ENCODE measurements at regions not wholly inside any gene's neighbourhood (a gene's known extent, or its start where the extent isn't known, plus 50 kb on each side); places are given as distances from the start of the nearest gene placed in this dataset.
"Not testable (repeated sequence)": the region's sequence is repeated elsewhere in the genome, so short reads cannot be mapped to it uniquely, and the experiment has no call there.

- Mint-ChIP-seq H3K4me3 (ENCODE audit: low read depth, unreplicated experiment) (no peak overlapping the region), H3K4me1 (ENCODE audit: low read depth, unreplicated experiment) (no peaks in the 10 kb centered on the region), H3K36me3 (ENCODE audit: insufficient read depth, unreplicated experiment) (peaks cover 6% of the 10 kb centered on the region), H3K27ac (ENCODE audit: unreplicated experiment) (peak overlapping the region; percentile 34), H3K27me3 (ENCODE audit: unreplicated experiment) (no peaks in the 10 kb centered on the region), H3K9me3 (ENCODE audit: low read depth, unreplicated experiment) (peaks cover 7% of the 10 kb centered on the region)
- intact Hi-C loops (cut with micrococcal nuclease; ENCODE audit: unreplicated experiment): no loop called here
- no peak for TF ChIP-seq CTCF (IDR thresholded peaks at IDR 0.05; ENCODE audit: unreplicated experiment)
- no peak for DNase-seq
- BruUV-seq (replicated peaks): no TSS peak
- CTCF ChIA-PET: interaction anchor here (0.6 kb wide), 1 partner anchor 20 kb away, joined by 3 read pairs; no protein-coding TSS in a partner anchor
These were observed 351.8 kb downstream of the SHANK2 start for GRCh38 chr11:70900540-70900939.

GRCh38 chr11:70901951-70902521, 350.3 kb downstream of the SHANK2 start:
- Mint-ChIP-seq H3K4me1 (ENCODE audit: low read depth, unreplicated experiment) (no peaks in the 10 kb centered on the region), H3K27me3 (ENCODE audit: unreplicated experiment) (no peaks in the 10 kb centered on the region), H3K36me3 (ENCODE audit: insufficient read depth, unreplicated experiment) (peaks cover 6% of the 10 kb centered on the region), H3K9me3 (ENCODE audit: low read depth, unreplicated experiment) (peaks cover 7% of the 10 kb centered on the region), H3K27ac (ENCODE audit: unreplicated experiment) (no peak overlapping the region), H3K4me3 (ENCODE audit: low read depth, unreplicated experiment) (no peak overlapping the region)
- BruUV-seq (replicated peaks): no TSS peak
- CTCF ChIA-PET: no interaction called here
- no peak for TF ChIP-seq CTCF (IDR thresholded peaks at IDR 0.05; ENCODE audit: unreplicated experiment)
- DNase-seq: no peak
- intact Hi-C loops (cut with micrococcal nuclease; ENCODE audit: unreplicated experiment): no loop called here

- H3K36me3 Mint-ChIP-seq (ENCODE audit: insufficient read depth, unreplicated experiment); H3K4me1 Mint-ChIP-seq (ENCODE audit: low read depth, unreplicated experiment); DNase-seq; BruUV-seq (replicated peaks); intact Hi-C loops (cut with micrococcal nuclease; ENCODE audit: unreplicated experiment); H3K27ac Mint-ChIP-seq (ENCODE audit: unreplicated experiment); H3K4me3 Mint-ChIP-seq (ENCODE audit: low read depth, unreplicated experiment); H3K27me3 Mint-ChIP-seq (ENCODE audit: unreplicated experiment); H3K9me3 Mint-ChIP-seq (ENCODE audit: low read depth, unreplicated experiment); CTCF ChIA-PET: not testable (repeated sequence)
These were observed 349.1 kb downstream of the SHANK2 start for GRCh38 chr11:70903229-70903628.

- H3K27ac Mint-ChIP-seq (ENCODE audit: unreplicated experiment): no peak overlapping the region
- no peak overlapping the region for H3K4me3 Mint-ChIP-seq (ENCODE audit: low read depth, unreplicated experiment)
- H3K27me3 Mint-ChIP-seq (ENCODE audit: unreplicated experiment): no peaks in the 10 kb centered on the region
- no TSS peak for BruUV-seq (replicated peaks)
- intact Hi-C loops (cut with micrococcal nuclease; ENCODE audit: unreplicated experiment): no loop called here
- CTCF ChIA-PET: no interaction called here
- no peak for TF ChIP-seq CTCF (IDR thresholded peaks at IDR 0.05; ENCODE audit: unreplicated experiment)
- peaks cover 5% of the 10 kb centered on the region for H3K36me3 Mint-ChIP-seq (ENCODE audit: insufficient read depth, unreplicated experiment)
- no peak for DNase-seq
- H3K9me3 Mint-ChIP-seq (ENCODE audit: low read depth, unreplicated experiment): no peaks in the 10 kb centered on the region
- no peaks in the 10 kb centered on the region for H3K4me1 Mint-ChIP-seq (ENCODE audit: low read depth, unreplicated experiment)
These were observed 346.3 kb downstream of the SHANK2 start for GRCh38 chr11:70906101-70906500.

- CTCF ChIA-PET: no interaction called here
- no TSS peak for BruUV-seq (replicated peaks)
- no peak for TF ChIP-seq CTCF (IDR thresholded peaks at IDR 0.05; ENCODE audit: unreplicated experiment)
- no peak for DNase-seq
- H3K27me3 Mint-ChIP-seq (ENCODE audit: unreplicated experiment): no peaks in the 10 kb centered on the region
- intact Hi-C loops (cut with micrococcal nuclease; ENCODE audit: unreplicated experiment): no loop called here
- H3K27ac Mint-ChIP-seq (ENCODE audit: unreplicated experiment): no peak overlapping the region
- H3K9me3 Mint-ChIP-seq (ENCODE audit: low read depth, unreplicated experiment): no peaks in the 10 kb centered on the region
- H3K4me1 Mint-ChIP-seq (ENCODE audit: low read depth, unreplicated experiment): no peaks in the 10 kb centered on the region
- no peaks in the 10 kb centered on the region for H3K36me3 Mint-ChIP-seq (ENCODE audit: insufficient read depth, unreplicated experiment)
- no peak overlapping the region for H3K4me3 Mint-ChIP-seq (ENCODE audit: low read depth, unreplicated experiment)
These were observed 344.2 kb downstream of the SHANK2 start for GRCh38 chr11:70908223-70908622.

Measured in Calu3 (cell line).